Activated CD4-positive, alpha-beta T cell treated with anti-CD3 and anti-CD28 coated beads, Interleukin-2, amount 50 U/mL, for 48 hours (primary cell): ENCODE measurements at regions not wholly inside any gene's neighbourhood (a gene's known extent, or its start where the extent isn't known, plus 50 kb on each side); places are given as distances from the start of the nearest gene placed in this dataset.

ENCODE experiments used
- DNase-seq, 2 experiments: peaks; one replicate each; pipeline ENCODE4 v3.0.0-alpha.2; 2020

DNA sequence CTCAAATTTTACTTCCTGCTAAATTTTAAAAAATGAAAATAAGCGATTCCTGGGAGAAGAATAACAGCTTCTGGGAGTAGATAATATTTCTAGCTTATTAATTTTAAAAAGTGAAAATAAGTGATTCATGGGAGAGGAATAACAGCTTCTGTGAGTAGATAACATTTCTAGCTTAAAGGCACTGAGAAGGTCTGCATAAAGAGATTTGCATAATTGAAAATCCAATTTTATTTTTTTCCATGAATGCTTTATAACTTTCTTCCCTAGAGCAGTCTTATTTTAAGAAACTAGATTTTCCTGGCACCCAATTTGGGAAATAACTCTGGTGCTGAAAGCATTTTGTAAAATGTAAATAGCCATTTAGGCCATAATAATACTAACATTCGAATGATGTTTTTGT, 65.9 kb upstream of the ASTN2 start:
- no peak for DNase-seq

GRCh38 chr9:117480253-117480652, 65.4 kb upstream of the ASTN2 start:
- no peak for DNase-seq

- no peak for DNase-seq
Observed at GRCh38 chr9:117473293-117473692, 58.4 kb upstream of the ASTN2 start.

DNA sequence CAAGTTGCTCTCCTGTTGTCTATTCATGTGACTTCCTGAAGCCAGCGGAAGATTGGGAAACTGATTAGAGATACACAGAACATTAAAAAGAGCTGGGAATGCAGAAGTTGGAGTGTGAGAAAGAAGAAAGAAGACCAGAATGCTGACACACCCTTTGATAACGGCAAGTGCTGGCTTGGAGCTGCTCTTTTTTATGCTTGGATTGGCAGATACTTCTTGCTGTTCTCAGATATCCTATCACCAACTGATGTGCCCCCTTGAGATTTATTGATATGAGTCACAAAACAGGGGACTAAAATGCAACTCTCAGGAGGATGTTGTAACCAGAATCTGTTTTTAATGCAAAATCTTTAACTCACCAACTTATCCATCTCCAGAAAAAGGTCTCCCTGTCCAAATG, 56.0 kb upstream of the ASTN2 start:
- DNase-seq: no peak

GRCh38 chr9:117470455-117470854, 55.6 kb upstream of the ASTN2 start:
- no peak for DNase-seq

GRCh38 chr9:117466111-117466510, 51.3 kb upstream of the ASTN2 start:
- no peak for DNase-seq

DNA sequence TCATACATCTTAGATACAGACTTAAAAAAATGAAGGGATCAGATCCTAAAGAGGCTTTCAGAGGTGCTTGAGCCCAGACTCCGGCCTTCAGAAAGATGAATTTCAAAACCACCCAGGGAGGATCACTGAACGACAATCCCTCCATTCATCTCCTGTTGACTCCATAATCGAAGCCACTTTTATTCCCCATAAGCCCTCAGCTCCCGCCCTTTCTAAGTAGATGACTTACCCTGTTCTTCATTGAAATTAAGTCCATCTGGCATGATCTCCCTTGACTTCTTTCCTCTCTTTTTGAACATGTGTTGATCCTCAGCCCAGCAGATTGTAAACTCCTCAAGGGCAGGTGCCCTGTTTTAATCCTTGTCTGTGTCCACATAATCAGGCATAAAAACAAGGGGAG, 50.8 kb upstream of the ASTN2 start:
- DNase-seq: no peak

DNA sequence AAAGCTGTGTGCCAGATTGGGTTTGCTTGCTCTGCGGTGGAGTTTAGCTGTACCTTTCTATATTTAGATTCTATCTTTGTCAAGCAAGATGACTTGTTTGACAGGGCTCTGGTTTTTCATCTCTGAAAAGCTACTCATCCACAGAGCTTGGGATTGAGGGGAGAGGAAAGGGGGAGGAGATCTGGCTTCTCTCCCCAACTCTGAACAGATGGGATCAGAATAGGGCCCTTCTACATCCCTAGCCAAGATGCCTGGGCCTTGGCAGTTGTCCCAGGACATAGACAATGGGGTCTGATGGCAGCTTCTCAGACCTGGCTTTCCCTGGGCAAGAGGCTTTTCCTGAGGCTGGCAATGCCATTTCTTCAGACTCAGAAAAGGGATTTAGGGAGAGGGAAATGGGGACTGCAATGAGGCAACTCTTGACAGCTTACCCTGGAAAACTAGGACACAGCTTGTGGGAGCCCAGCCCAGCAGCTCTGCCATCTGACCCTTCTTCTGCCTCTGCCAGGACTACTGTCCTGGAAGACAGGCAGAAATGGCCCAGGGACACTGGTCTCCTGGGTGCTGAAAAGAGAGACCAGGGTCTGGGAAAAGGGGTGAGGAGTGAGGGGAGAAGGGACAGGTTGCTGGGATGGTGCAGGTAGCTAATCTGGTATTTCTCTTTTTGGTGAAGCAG, 50.2 kb upstream of the ASTN2 start:
- DNase-seq: no peak
